ENCODE measurements at regions not wholly inside any gene's neighbourhood (a gene's known extent, or its start where the extent isn't known, plus 50 kb on each side); places are given as distances from the start of the nearest gene placed in this dataset.

DNA sequence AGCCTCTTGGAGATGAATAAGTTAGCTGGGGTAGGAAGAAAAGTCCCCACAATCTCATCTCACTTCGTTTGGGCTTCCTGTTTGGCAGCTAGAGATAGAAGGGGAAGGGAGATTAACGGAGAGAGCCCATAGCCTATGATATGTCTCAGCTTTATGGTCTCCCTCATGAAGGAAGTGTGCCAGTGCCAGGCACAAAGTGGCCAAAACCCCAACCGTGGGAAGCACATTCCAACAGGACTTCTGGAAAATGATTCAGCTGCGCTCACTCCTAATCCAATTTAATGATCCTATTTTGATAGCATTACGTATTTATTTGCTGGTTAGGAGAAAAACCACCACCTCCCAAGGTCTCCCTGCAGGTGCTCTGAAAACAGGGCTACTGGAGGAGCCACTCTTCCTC is 303.1 kb upstream of the CLINT1 start:
- no peak for TF ChIP-seq EZH2phosphoT487 (IDR thresholded peaks at IDR 0.05; ENCODE audit: low read length)
- TF ChIP-seq CTCF (IDR thresholded peaks at IDR 0.05; ENCODE audit: low read length) = no peak
- TF ChIP-seq EZH2 (optimal IDR thresholded peaks at IDR 0.05; ENCODE audit: low read depth, low read length) = no peak

Measured in MM.1S (cell line).